Effector memory CD8-positive, alpha-beta T cell (primary cell): ENCODE measurements at regions not wholly inside any gene's neighbourhood (a gene's known extent, or its start where the extent isn't known, plus 50 kb on each side); places are given as distances from the start of the nearest gene placed in this dataset.
"Not testable (repeated sequence)": the region's sequence is repeated elsewhere in the genome, so short reads cannot be mapped to it uniquely, and the experiment has no call there.

Experiments
- ATAC-seq: fragments of 150-1000 bp; cut with Tn5 transposase; replicated peaks from 2 replicates; pipeline ENCODE4 v1.10.0; 2021; ENCODE audit warnings: mild to moderate bottlenecking, moderate library complexity
- DNase-seq, 3 experiments: peaks; one replicate each; pipeline ENCODE4 v3.0.0; 2021
- H3K27ac Mint-ChIP-seq, 2 donors: one replicate each; pipeline ENCODE4 v1.8.0; 2022; ENCODE audit warnings: mild to moderate bottlenecking in 2 of 2, mixed read lengths in 2 of 2, moderate library complexity in 2 of 2
- H3K27me3 Mint-ChIP-seq, 2 donors: one replicate each; pipeline ENCODE4 v1.8.0; 2022; ENCODE audit warnings: mixed read lengths in 2 of 2
- H3K36me3 Mint-ChIP-seq: one replicate; pipeline ENCODE4 v1.8.0; 2022; ENCODE audit warnings: mild to moderate bottlenecking, moderate library complexity, mixed read lengths; ENCODE audit not compliant: insufficient read depth
- H3K4me1 Mint-ChIP-seq, 2 donors: one replicate each; pipeline ENCODE4 v1.8.0; 2022; ENCODE audit warnings: low read depth in 2 of 2, mixed read lengths in 2 of 2
- H3K4me3 Mint-ChIP-seq, 2 donors: one replicate each; pipeline ENCODE4 v1.8.0; 2022; ENCODE audit warnings: mild to moderate bottlenecking in 2 of 2, mixed read lengths in 2 of 2, moderate library complexity in 2 of 2
- H3K9me3 Mint-ChIP-seq, 2 donors: one replicate each; pipeline ENCODE4 v1.8.0; 2022; ENCODE audit warnings: mixed read lengths in 2 of 2

DNA sequence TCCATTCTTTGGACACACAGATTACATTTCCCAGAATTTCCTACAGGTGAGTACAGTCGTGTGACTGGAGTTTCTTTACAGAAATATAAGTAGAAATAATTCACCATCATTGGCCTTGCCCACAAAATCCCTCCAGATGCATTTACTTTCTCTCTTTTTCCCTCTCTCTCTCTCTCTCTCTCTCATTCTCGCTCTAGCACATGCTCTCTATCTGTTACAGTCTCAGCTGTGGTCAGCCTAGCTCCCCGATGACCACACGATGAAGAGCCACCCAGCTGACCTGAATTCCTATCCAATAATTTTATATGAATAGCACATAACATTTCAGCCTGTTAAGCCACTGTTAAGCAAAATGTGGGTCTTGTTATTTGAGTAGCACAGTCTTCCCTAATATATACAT is 507.9 kb downstream of the PCDH7 start:
- DNase-seq, result no peak
- no peaks in the 10 kb centered on the region for H3K36me3 Mint-ChIP-seq
- H3K4me3 Mint-ChIP-seq, result no peak overlapping the region
- H3K27ac Mint-ChIP-seq, result no peak overlapping the region
- H3K9me3 Mint-ChIP-seq, result peaks cover 7% of the 10 kb centered on the region in 2 donors
- no peaks in the 10 kb centered on the region for H3K4me1 Mint-ChIP-seq
- no peak for ATAC-seq
- no peaks in the 10 kb centered on the region for H3K27me3 Mint-ChIP-seq

DNA sequence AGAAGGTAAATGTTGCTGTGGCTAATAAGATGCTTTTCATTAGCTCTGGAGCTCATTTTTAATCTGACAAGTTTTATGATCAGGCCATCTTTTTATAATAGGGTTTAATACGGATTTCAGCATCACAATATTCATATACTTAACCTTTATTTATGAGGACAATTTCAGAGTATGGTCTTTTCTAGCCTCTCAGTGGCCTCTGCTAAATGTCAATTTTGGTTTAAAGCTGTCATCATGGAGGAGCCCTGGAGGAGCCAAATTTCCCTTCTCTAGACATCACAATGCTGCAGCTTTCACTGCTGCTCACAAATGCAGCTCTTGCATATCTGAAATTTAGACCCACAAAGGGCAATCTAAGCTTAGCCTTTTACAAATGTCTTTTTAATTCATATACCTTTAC is 510.4 kb downstream of the PCDH7 start:
- Mint-ChIP-seq H3K27ac (no peak overlapping the region), H3K4me3 (no peak overlapping the region), H3K27me3 (no peaks in the 10 kb centered on the region), H3K36me3 (no peaks in the 10 kb centered on the region), H3K4me1 (no peaks in the 10 kb centered on the region), H3K9me3 (peaks cover 7% of the 10 kb centered on the region in 2 donors)
- no peak for DNase-seq
- ATAC-seq, result no peak

DNA sequence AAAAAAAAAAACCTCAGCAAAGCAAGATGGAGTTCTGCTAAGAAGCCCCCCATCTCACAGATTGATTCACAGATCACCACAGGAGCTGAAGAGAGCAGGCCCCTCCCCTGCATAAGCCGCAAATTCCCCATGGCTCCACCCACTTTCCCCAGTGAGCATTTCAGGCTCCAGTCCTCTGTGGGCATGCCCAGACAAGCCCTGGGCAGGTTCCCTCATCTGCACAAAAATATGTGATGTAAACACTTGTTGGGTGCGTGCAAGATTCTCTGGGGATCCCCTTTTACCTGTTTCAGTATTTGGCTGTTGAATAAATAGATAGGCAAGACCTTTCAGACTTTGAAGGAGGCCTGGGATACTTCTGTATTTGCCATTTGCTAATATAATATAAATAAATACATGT is 514.3 kb downstream of the PCDH7 start:
- Mint-ChIP-seq H3K4me3 (no peak overlapping the region), H3K27ac (no peak overlapping the region), H3K9me3 (peaks cover 10 to 12% of the 10 kb centered on the region in 2 donors), H3K27me3 (no peaks in the 10 kb centered on the region), H3K36me3 (no peaks in the 10 kb centered on the region), H3K4me1 (no peaks in the 10 kb centered on the region)
- no peak for DNase-seq
- no peak for ATAC-seq

DNA sequence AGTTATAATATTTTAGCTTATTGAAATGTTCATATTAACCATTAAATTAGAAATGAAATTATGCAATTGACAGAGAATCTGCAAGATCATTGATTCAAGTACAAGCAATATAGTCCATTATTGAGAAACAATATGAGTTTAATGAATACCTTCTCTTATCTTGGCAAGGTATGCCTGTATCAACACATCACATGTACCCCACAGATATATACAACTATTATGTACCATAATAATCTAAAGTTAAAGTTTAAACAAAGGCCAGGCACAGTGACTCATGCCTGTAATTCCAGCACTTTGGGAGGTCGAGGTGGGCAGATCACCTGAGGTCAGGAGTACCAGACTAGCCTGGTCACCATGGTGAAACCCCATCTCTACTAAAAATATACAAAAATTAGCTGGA is 514.7 kb downstream of the PCDH7 start:
- ATAC-seq (no peak), DNase-seq (no peak)
- H3K4me3 Mint-ChIP-seq, result no peak overlapping the region
- H3K9me3 Mint-ChIP-seq, result peaks cover 10 to 12% of the 10 kb centered on the region in 2 donors
- no peaks in the 10 kb centered on the region for H3K36me3 Mint-ChIP-seq
- H3K27ac Mint-ChIP-seq, result no peak overlapping the region
- H3K27me3 Mint-ChIP-seq, result no peaks in the 10 kb centered on the region
- no peaks in the 10 kb centered on the region for H3K4me1 Mint-ChIP-seq

DNA sequence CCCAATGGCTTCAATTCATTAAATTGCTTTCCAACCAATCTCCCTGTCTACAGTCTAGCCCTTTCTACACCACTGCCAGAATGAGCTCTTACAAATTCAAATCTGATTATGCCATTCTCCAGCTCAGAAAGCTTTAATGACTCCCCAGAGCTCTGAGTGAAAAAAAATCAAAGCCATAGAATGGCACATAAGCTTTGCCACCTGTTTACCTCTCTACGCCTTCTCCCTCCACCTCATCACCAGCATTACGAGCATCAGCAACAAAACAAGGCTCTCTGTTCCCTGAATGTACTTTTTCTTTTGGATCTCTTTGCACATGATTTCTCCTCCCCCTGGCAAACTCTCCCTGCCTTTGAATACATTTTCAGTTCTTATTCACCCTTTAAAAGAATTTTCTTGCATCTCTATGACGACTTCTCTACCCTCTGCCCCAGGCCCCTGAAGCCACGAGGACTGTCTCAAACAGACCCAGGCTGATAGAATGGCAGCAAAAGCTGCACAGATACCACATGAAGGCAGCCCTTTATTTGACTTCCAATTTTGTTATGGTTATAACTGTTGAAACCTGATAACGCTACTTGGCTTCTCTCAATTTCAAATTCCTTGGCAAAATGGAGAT is 516.0 kb downstream of the PCDH7 start:
- H3K27me3 Mint-ChIP-seq, result no peaks in the 10 kb centered on the region
- H3K36me3 Mint-ChIP-seq, result no peaks in the 10 kb centered on the region
- peaks cover 10 to 12% of the 10 kb centered on the region in 2 donors for H3K9me3 Mint-ChIP-seq
- no peak overlapping the region for H3K27ac Mint-ChIP-seq
- H3K4me1 Mint-ChIP-seq, result no peaks in the 10 kb centered on the region
- ATAC-seq (no peak), DNase-seq (no peak)
- H3K4me3 Mint-ChIP-seq, result no peak overlapping the region

DNA sequence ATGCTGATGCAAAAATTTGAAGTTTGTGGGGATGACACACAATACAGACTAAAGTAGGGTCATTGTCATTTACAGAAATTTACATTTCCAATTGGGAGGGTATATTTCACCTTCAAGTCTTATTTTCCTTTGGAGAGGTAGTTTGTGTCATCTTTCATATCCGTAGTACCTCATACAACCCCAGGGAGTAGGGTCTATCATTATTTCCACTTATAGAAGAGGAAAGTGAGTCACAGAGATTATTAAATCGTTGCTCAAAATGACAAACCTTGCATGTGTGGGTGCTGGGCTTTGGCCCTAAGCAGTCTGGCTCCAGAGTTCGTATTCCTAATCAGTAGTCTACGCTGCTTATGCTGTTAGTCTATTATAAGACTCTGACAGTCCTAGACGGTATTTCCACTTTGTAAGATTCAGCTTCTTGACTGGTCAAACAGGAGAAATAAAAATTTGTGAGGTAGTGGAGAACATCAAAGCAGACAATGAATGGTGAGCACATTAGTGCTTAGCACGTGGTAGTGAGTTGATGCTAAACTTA is 516.5 kb downstream of the PCDH7 start:
- H3K36me3 Mint-ChIP-seq, result no peaks in the 10 kb centered on the region
- H3K27me3 Mint-ChIP-seq, result no peaks in the 10 kb centered on the region
- ATAC-seq, result no peak
- H3K27ac Mint-ChIP-seq, result no peak overlapping the region
- no peak overlapping the region for H3K4me3 Mint-ChIP-seq
- no peak for DNase-seq
- no peaks in the 10 kb centered on the region for H3K4me1 Mint-ChIP-seq
- H3K9me3 Mint-ChIP-seq, result peaks cover 10 to 12% of the 10 kb centered on the region in 2 donors

DNA sequence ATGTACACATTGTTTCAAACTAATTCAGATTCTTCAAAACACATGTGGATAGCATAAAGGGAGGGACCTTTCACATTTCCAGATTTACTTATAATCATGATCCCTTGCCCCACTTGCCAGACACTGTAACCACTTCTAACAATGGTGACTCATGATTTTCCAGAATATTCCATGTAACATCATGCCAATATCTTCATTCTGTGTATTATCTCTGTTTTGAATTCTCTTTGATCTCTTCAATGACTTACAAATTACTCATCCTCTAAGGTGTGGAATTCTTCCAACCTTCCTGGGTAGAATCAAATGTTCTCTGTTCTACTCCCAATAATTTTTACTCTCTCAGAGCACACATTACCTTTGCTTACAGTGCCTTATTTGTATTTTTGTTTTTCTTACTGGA is 517.1 kb downstream of the PCDH7 start:
- no peaks in the 10 kb centered on the region for H3K27me3 Mint-ChIP-seq
- H3K36me3 Mint-ChIP-seq, result no peaks in the 10 kb centered on the region
- H3K9me3 Mint-ChIP-seq, result peaks cover 7 to 8% of the 10 kb centered on the region in 2 donors
- no peak overlapping the region for H3K4me3 Mint-ChIP-seq
- H3K27ac Mint-ChIP-seq, result no peak overlapping the region
- no peaks in the 10 kb centered on the region for H3K4me1 Mint-ChIP-seq
- no peak for DNase-seq
- no peak for ATAC-seq

DNA sequence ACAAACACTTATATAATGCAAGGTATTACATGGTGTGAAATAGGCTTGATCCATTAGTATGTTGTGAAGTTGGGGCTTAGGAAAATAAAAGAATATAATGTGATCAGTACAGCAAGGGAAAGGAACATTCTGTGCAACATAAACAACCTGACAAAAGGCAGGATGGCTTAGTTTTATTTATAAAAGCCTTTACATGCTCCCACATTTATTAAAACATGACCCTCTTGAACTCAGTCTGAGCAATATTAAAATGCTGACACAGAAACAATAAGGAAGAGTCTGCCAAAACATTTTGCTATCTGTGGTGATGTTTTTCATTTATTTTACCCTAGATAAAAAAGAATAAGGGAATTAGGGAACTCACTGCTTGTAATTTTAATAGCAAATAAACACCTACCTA is 519.7 kb downstream of the PCDH7 start:
- Mint-ChIP-seq H3K27me3 (no peaks in the 10 kb centered on the region), H3K36me3 (no peaks in the 10 kb centered on the region), H3K4me1 (no peaks in the 10 kb centered on the region), H3K27ac (no peak overlapping the region), H3K9me3 (peaks cover 9 to 16% of the 10 kb centered on the region in 2 donors), H3K4me3 (no peak overlapping the region)
- no peak for DNase-seq
- no peak for ATAC-seq

DNA sequence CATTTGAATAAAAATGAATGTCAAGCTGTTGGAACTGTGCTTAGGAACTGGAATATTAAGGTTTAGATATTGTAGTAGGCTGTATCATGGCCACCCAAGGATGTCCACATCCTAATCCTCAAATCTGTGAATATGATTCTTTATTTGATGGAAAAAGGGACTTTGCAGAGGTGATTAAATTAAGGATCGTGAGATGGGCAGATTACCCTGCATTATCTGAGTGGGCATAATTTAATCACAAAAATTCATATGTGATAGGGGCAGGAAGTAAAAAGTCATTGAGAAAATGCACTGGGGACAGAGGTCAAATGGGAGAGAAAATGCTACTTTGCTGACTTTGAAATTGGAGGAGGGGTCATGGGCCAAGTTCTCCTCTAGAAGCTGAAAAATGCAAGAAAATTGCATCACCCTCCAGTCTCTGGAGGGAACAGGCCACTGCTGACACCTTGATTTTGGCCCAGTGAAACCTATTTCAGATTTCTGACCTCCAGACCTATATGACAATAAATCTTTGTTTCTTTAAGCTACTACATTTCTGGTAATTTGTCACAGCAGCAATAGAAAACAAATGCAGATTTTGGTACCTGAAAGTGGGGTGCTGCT is 521.4 kb downstream of the PCDH7 start:
- no peak for ATAC-seq

DNA sequence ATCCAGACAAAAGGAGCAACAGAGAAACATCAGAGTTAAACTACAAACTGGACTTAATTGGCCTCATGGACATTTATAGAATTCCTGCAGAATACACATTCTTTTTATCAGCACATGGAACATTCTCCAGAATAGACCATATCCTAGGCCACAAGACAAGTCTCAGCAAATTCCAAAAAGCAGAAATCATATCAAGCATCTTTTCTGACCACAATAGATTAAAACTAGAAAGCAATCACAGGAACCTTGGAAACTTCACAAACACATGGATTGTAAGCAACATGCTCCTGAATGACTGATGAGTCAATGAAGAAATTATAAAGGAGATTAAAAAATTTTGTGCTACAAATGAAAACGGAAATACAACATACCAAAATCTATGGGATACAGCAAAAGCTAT is 526.7 kb downstream of the PCDH7 start:
- Mint-ChIP-seq H3K4me3 (no peak overlapping the region), H3K27me3 (no peaks in the 10 kb centered on the region), H3K27ac (no peak overlapping the region), H3K9me3 (peaks cover 4 to 11% of the 10 kb centered on the region in 2 donors), H3K36me3 (peaks cover 3% of the 10 kb centered on the region), H3K4me1 (no peaks in the 10 kb centered on the region)
- ATAC-seq, result no peak
- DNase-seq, result no peak

More for the DNA sequence above, 521.4 kb downstream of the PCDH7 start:
- H3K27ac Mint-ChIP-seq, result no peak overlapping the region
- DNase-seq, result no peak
- H3K9me3 Mint-ChIP-seq, result peaks cover 7 to 11% of the 10 kb centered on the region in 2 donors
- no peaks in the 10 kb centered on the region for H3K36me3 Mint-ChIP-seq
- no peak overlapping the region for H3K4me3 Mint-ChIP-seq
- H3K27me3 Mint-ChIP-seq, result no peaks in the 10 kb centered on the region
- no peaks in the 10 kb centered on the region for H3K4me1 Mint-ChIP-seq

DNA sequence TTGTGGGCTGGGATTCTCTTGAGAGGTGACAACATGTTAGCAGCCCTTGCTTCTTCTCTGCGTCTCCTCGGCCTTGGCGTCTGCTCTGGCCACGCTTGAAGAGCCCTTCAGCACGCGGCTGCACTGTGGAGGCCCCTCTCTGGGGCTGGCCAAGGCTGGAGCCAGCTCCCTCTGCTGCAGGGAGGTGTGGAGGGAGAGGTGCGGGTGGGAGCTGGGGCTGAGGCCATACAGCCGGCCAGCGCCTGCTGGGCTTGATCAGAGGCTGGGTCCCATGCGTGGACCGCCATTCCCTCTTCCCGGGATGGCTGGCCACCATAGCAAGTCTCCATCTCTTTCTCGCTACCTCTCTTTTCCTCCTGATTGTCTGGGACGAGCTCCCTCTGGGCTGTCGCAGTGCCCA is 539.0 kb downstream of the PCDH7 start:
- Mint-ChIP-seq H3K27ac (no peak overlapping the region), H3K9me3 (peaks cover 9 to 11% of the 10 kb centered on the region in 2 donors)

DNA sequence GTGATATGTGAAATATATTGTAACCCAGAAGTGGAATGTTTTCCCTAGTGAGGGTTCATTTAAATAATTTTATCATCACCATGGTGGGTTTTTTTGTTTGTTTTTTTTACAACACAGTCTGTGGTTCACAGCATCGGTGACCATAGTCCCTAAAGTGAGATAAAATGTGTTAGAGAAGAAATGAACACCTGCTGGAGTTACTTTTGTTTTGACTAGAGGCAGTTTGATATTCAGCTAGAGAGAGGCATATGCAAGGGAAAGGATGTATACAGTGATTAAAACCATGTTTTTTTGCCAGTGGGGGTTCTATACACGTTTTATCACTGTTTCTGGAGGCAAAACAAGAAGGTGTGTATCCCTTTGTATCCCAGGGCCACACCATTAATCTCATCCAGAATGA is 541.5 kb downstream of the PCDH7 start:
- Mint-ChIP-seq H3K4me3 (no peak overlapping the region), H3K27ac (no peak overlapping the region), H3K27me3 (no peaks in the 10 kb centered on the region), H3K36me3 (no peaks in the 10 kb centered on the region), H3K9me3 (peaks cover 8% of the 10 kb centered on the region in 2 donors), H3K4me1 (no peaks in the 10 kb centered on the region)
- no peak for DNase-seq
- no peak for ATAC-seq

More for the DNA sequence above, 539.0 kb downstream of the PCDH7 start:
- ATAC-seq (no peak), DNase-seq (no peak)
- H3K4me1 Mint-ChIP-seq, result no peaks in the 10 kb centered on the region
- no peak overlapping the region for H3K4me3 Mint-ChIP-seq
- H3K36me3 Mint-ChIP-seq, result no peaks in the 10 kb centered on the region
- no peaks in the 10 kb centered on the region for H3K27me3 Mint-ChIP-seq

DNA sequence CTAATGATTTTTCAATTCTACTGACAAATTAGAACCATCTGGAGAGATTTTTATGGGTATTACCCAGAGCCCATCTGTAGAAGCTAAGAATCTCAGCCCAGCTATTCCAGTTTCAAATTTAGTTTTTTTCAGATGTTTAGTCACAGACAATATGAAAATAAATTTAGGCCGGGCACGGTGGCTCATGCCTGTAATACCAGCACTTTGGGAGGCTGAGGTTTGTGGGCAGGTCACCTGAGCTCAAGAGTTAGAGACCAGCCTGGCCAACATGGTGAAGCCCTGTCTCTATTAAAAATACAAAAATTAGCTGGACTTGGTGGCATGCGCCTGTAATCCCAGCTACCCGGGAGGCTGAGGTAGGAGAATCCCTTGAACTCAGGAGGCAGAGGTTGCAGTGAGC is 545.9 kb downstream of the PCDH7 start:
- not testable (repeated sequence) for H3K4me3 Mint-ChIP-seq, H3K27ac Mint-ChIP-seq, ATAC-seq, DNase-seq, H3K36me3 Mint-ChIP-seq, H3K4me1 Mint-ChIP-seq, H3K27me3 Mint-ChIP-seq
- H3K9me3 Mint-ChIP-seq, result peaks cover 15 to 18% of the 10 kb centered on the region in 2 donors

DNA sequence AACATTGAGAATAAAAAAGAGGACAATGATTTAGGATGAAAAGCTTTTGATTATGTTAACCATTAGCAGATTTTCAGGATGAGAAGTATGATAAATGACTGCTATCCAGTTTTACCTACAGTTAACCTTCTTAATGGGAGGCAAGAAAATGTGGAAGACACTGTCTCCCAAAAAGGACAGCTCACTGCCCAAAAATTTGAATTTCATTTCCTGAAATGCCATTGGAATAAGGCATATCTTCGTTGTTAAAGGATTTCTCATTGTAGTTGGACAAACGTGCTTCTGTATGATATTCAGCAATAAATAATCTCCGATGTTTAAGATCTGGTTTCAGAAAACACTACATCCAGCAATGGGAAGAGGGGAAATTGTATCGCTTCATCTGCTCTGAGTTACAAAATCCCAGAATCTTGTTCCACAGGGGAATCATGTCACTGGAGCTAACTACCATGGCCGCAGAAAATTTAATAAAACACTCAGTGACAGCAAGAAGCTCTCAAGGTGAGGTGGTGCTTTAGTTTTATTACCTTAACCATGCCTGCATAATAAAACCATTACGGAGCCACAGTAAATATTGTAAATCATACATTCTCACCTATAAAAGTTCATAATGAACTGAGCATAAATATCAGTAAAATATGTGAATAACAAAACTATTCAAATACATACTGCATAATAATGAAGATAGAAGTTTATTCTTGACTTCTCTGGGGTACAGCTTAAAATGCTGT is 552.3 kb downstream of the PCDH7 start:
- Mint-ChIP-seq H3K4me1 (no peaks in the 10 kb centered on the region), H3K9me3 (peaks cover 8 to 10% of the 10 kb centered on the region in 2 donors), H3K27me3 (no peaks in the 10 kb centered on the region), H3K27ac (no peak overlapping the region), H3K4me3 (no peak overlapping the region), H3K36me3 (no peaks in the 10 kb centered on the region)
- no peak for ATAC-seq
- no peak for DNase-seq
